Keratinocyte (primary cell): ENCODE measurements at regions not wholly inside any gene's neighbourhood (a gene's known extent, or its start where the extent isn't known, plus 50 kb on each side); places are given as distances from the start of the nearest gene placed in this dataset.

Experiments used
- CTCF ChIP-seq, 3 experiments: IDR thresholded peaks in 1 of 3; conservative IDR thresholded peaks in 1 of 3; optimal IDR thresholded peaks in 1 of 3; 2 replicates in 2 of 3; 3 replicates in 1 of 3; pipeline versions ENCODE3 to v1.5.1; 2011; ENCODE audit warnings: low read length in 3 of 3, mild to moderate bottlenecking in 3 of 3, moderate library complexity in 2 of 3, control low read depth in 1 of 3, inconsistent platforms in 1 of 3; ENCODE audit not compliant: insufficient read depth in 2 of 3; ENCODE audit errors: extremely low read depth in 1 of 3
- EZH2 ChIP-seq: IDR thresholded peaks from one replicate; pipeline ENCODE4 v1.6.1; 2012; ENCODE audit warnings: inconsistent platforms, mild to moderate bottlenecking, low read length, moderate library complexity

GRCh38 chr7:156446990-156447389 is 193.6 kb upstream of the RNF32 start:
- TF ChIP-seq EZH2 (no peak), CTCF (optimal IDR thresholded peaks at IDR 0.05 in 1 of 3, IDR thresholded peaks at IDR 0.05 in 1 of 3, conservative IDR thresholded peaks at IDR 0.05 in 1 of 3; ENCODE audit: extremely low read depth in 1 of 3, insufficient read depth in 2 of 3, low read length in 3 of 3) (no peak)
